ENCODE measurements at regions not wholly inside any gene's neighbourhood (a gene's known extent, or its start where the extent isn't known, plus 50 kb on each side); places are given as distances from the start of the nearest gene placed in this dataset.

GRCh38 chr13:72109863-72110262, 242.9 kb upstream of the DACH1 start:
- no peak for DNase-seq (ENCODE audit: low spot score)

GRCh38 chr13:72104656-72105180, 237.7 kb upstream of the DACH1 start:
- DNase-seq (ENCODE audit: low spot score): no peak

- DNase-seq (ENCODE audit: low spot score): no peak
Measured at GRCh38 chr13:72101768-72102400, 234.9 kb upstream of the DACH1 start.

GRCh38 chr13:72100339-72100738, 233.3 kb upstream of the DACH1 start:
- no peak for DNase-seq (ENCODE audit: low spot score)

- DNase-seq (ENCODE audit: low spot score): no peak
Measured at GRCh38 chr13:72097568-72097967, 230.6 kb upstream of the DACH1 start.

GRCh38 chr13:72093262-72093661, 226.3 kb upstream of the DACH1 start:
- DNase-seq (ENCODE audit: low spot score): no peak

- DNase-seq (ENCODE audit: low spot score): no peak
Measured at GRCh38 chr13:72074663-72075062, 207.7 kb upstream of the DACH1 start.

- no peak for DNase-seq (ENCODE audit: low spot score)
Measured at GRCh38 chr13:72072261-72072660, 205.3 kb upstream of the DACH1 start.

- DNase-seq (ENCODE audit: low spot score): no peak
Measured at GRCh38 chr13:72071713-72072112, 204.7 kb upstream of the DACH1 start.

GRCh38 chr13:72062566-72062965, 195.6 kb upstream of the DACH1 start:
- DNase-seq (ENCODE audit: low spot score): no peak

GRCh38 chr13:72061613-72062012, 194.6 kb upstream of the DACH1 start:
- no peak for DNase-seq (ENCODE audit: low spot score)

- DNase-seq (ENCODE audit: low spot score): no peak
Measured at GRCh38 chr13:72050251-72050650, 183.2 kb upstream of the DACH1 start.

GRCh38 chr13:72043366-72043765, 176.4 kb upstream of the DACH1 start:
- DNase-seq (ENCODE audit: low spot score): no peak

- no peak for DNase-seq (ENCODE audit: low spot score)
Measured at GRCh38 chr13:72041165-72041564, 174.2 kb upstream of the DACH1 start.

- no peak for DNase-seq (ENCODE audit: low spot score)
Measured at GRCh38 chr13:72039126-72039525, 172.1 kb upstream of the DACH1 start.

- DNase-seq (ENCODE audit: low spot score): no peak
Measured at GRCh38 chr13:72029981-72030380, 163.0 kb upstream of the DACH1 start.

- DNase-seq (ENCODE audit: low spot score): no peak
Measured at GRCh38 chr13:72025836-72026235, 158.8 kb upstream of the DACH1 start.

- no peak for DNase-seq (ENCODE audit: low spot score)
Measured at GRCh38 chr13:72023895-72024294, 156.9 kb upstream of the DACH1 start.

- no peak for DNase-seq (ENCODE audit: low spot score)
Measured at GRCh38 chr13:72005455-72005854, 138.5 kb upstream of the DACH1 start.

- DNase-seq (ENCODE audit: low spot score): no peak
Measured at GRCh38 chr13:72004784-72005374, 137.9 kb upstream of the DACH1 start.

- DNase-seq (ENCODE audit: low spot score): no peak
Measured at GRCh38 chr13:72004246-72004645, 137.2 kb upstream of the DACH1 start.

- DNase-seq (ENCODE audit: low spot score): no peak
Measured at GRCh38 chr13:71998223-71998622, 131.2 kb upstream of the DACH1 start.

GRCh38 chr13:71979616-71980015, 112.6 kb upstream of the DACH1 start:
- DNase-seq (ENCODE audit: low spot score): peak; percentile 6

- no peak for DNase-seq (ENCODE audit: low spot score)
Measured at GRCh38 chr13:71977028-71977427, 110.0 kb upstream of the DACH1 start.
